ENCODE measurements at regions not wholly inside any gene's neighbourhood (a gene's known extent, or its start where the extent isn't known, plus 50 kb on each side); places are given as distances from the start of the nearest gene placed in this dataset.

GRCh38 chr1:69252696-69253095, 315.0 kb upstream of the LRRC7 start:
- no peaks in the 10 kb centered on the region for H3K27me3 ChIP-seq
- TF ChIP-seq CTCF (IDR thresholded peaks at IDR 0.05), result no peak
- TF ChIP-seq POLR2A (IDR thresholded peaks at IDR 0.05), result no peak
- H3K27ac ChIP-seq, result no peak overlapping the region
- H3K4me1 ChIP-seq, result no peaks in the 10 kb centered on the region
- no peak overlapping the region for H3K4me3 ChIP-seq
- no peak for DNase-seq
- H3K36me3 ChIP-seq, result no peaks in the 10 kb centered on the region
- H3K9me3 ChIP-seq, result no peaks in the 10 kb centered on the region

DNA sequence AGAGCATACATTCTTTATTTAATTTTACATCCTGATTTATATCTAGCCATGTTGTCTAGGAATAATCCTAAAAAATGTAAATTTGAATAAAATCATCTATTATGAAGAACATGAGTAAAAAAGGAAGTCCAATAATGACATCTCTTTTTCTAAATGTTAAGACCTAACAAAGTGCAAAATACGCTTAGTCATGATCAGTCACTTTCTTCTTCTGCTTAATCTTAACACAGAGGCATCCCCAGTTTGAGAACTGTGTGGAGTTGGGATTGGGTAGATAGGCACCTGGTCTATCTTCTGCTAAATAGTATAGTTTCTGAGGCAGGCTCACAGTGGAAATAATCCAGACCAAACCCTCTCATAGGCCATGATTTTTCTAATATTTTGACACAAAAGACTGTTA, 311.7 kb upstream of the LRRC7 start:
- H3K4me3 ChIP-seq, result no peak overlapping the region
- H3K36me3 ChIP-seq, result no peaks in the 10 kb centered on the region
- no peaks in the 10 kb centered on the region for H3K9me3 ChIP-seq
- H3K27me3 ChIP-seq, result no peaks in the 10 kb centered on the region
- TF ChIP-seq CTCF (IDR thresholded peaks at IDR 0.05) (no peak), POLR2A (IDR thresholded peaks at IDR 0.05) (no peak)
- H3K27ac ChIP-seq, result no peak overlapping the region
- H3K4me1 ChIP-seq, result no peaks in the 10 kb centered on the region
- DNase-seq, result no peak

DNA sequence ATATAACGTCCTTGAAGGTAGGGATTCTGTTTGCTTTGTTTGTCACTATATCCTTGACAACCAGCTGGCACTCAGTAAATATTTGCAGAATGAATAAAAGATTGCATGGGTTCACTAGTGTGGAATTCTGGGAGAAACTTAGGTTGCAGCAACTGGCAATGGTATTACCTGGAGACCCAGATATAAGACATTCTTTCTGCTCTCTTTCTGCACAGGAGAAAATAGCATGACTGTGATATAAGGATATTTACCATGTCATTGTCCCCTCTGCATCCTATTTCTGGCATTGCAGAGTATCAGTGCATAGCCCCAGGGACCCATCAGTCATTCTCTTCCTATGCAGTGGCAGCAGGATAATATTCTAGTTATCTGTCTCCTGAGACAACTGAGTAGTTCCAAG, 308.9 kb upstream of the LRRC7 start:
- Histone ChIP-seq H3K27me3 (no peaks in the 10 kb centered on the region), H3K9me3 (no peaks in the 10 kb centered on the region), H3K36me3 (no peaks in the 10 kb centered on the region), H3K4me1 (no peaks in the 10 kb centered on the region), H3K4me3 (no peak overlapping the region), H3K27ac (no peak overlapping the region)
- TF ChIP-seq POLR2A (IDR thresholded peaks at IDR 0.05), result no peak
- no peak for TF ChIP-seq CTCF (IDR thresholded peaks at IDR 0.05)
- DNase-seq, result no peak

DNA sequence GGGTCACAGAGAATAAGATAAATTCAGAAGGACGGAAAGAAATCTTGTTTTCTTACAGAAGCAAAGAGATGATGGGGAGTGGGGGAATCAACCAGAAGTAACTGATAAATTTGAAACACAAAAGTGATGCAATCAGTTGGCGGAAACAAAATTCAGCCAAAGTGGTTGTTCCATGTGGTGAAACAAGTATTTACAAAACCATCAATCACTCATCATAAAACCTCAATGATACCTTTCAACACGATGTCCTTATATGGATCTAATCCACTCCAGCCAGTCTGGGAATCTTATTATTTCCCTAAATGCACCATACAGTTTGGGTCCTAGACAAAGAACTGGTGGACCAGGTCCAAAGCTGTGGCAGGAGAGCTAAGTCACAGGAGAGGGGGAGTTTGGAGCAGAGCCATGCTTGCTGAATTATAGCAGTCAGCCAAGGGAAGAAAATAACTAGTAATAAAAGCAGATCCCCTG, 303.8 kb upstream of the LRRC7 start:
- TF ChIP-seq CTCF (IDR thresholded peaks at IDR 0.05) (no peak), POLR2A (IDR thresholded peaks at IDR 0.05) (no peak)
- Histone ChIP-seq H3K36me3 (no peaks in the 10 kb centered on the region), H3K4me1 (no peaks in the 10 kb centered on the region), H3K4me3 (no peak overlapping the region), H3K9me3 (no peaks in the 10 kb centered on the region), H3K27ac (no peak overlapping the region), H3K27me3 (no peaks in the 10 kb centered on the region)
- no peak for DNase-seq

DNA sequence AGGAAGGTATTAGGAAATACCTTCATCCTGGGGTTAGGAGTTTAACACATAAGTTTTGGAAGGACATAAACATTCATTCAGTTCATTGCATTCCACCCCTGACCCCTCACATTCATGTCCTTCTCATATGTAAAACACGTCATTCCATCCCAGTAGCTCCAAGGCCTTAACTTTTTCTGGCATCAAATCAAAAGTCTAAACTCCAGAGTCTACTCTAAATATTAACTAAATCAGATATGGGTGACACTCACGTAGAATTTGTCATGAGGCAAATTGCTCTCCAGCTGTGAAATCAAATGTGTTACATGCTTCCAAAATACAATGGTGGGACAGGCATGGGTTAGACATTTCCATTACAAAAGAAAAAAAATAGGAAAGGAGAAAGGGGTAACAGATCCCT, 298.2 kb upstream of the LRRC7 start:
- no peak overlapping the region for H3K27ac ChIP-seq
- H3K4me3 ChIP-seq, result no peak overlapping the region
- no peak for TF ChIP-seq POLR2A (IDR thresholded peaks at IDR 0.05)
- TF ChIP-seq CTCF (IDR thresholded peaks at IDR 0.05), result no peak
- no peaks in the 10 kb centered on the region for H3K9me3 ChIP-seq
- H3K4me1 ChIP-seq, result no peaks in the 10 kb centered on the region
- no peaks in the 10 kb centered on the region for H3K36me3 ChIP-seq
- no peaks in the 10 kb centered on the region for H3K27me3 ChIP-seq
- DNase-seq, result no peak

DNA sequence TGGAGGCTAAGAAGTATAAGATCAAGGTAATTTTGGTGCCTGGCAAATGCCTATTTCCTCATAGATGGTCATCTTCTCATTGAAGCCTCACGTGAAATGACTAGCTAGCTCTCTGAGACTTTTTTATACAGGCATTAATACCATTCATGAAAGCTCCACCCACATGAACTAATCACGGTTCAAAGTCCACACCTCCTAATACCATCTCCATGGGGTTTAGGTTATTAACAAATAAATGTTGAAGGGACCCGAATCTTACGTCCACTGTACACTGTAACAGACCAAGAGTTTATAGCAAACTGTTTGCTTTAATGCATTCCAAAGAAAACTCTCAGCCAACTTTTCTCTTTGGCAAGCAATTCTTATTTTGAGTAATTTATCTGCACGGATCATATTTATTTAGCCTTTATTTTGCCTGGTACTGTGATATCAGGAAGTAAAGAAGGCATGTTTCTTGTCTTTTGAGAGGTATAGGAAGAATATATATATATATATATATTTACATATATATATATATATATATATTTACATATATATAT, 296.1 kb upstream of the LRRC7 start:
- Histone ChIP-seq H3K9me3 (no peaks in the 10 kb centered on the region), H3K4me1 (no peaks in the 10 kb centered on the region), H3K4me3 (no peak overlapping the region), H3K27me3 (no peaks in the 10 kb centered on the region), H3K36me3 (no peaks in the 10 kb centered on the region), H3K27ac (no peak overlapping the region)
- no peak for DNase-seq
- TF ChIP-seq POLR2A (IDR thresholded peaks at IDR 0.05) (no peak), CTCF (IDR thresholded peaks at IDR 0.05) (no peak)
